GM12878 (cell line): ENCODE measurements at regions not wholly inside any gene's neighbourhood (a gene's known extent, or its start where the extent isn't known, plus 50 kb on each side); places are given as distances from the start of the nearest gene placed in this dataset.

Experiments used
- ATAC-seq: fragments of 200-7000 bp; cut with Tn5 transposase; 3 replicates; pipeline ENCODE4 v1.9.1; 2020; ENCODE audit warnings: mild to moderate bottlenecking, moderate library complexity
- BruUV-seq: library from RNA; stranded (reverse); fragments of 400-500 nt; replicated peaks from 2 replicates; lab custom pipeline; 2021; lab: Mats Ljungman, UMichigan
- CTCF ChIA-PET: fragments of 300-600 bp; sonication (Branson Sonifier 250); formaldehyde crosslinking; extraction: SDS; loops from one replicate; lab custom pipeline; 2021; ENCODE audit warnings: inconsistent platforms; lab: Yijun Ruan, JAX
- POLR2A ChIA-PET: fragments of 350-600 bp; formaldehyde crosslinking; extraction: SDS; loops from one replicate; lab custom pipeline; 2021; ENCODE audit warnings: inconsistent platforms; lab: Charles Lee
- RAD21 ChIA-PET: fragments of 300-600 bp; sonication (Branson Sonifier 250); formaldehyde crosslinking; loops from one replicate; lab custom pipeline; 2023; ENCODE audit warnings: antibody characterized with exemption; ENCODE audit not compliant: unreplicated experiment; lab: Charles Lee
- SMC1A ChIA-PET: fragments of 300-600 bp; sonication (Branson Sonifier 250); formaldehyde crosslinking; loops from one replicate; lab custom pipeline; 2023; ENCODE audit not compliant: unreplicated experiment, uncharacterized antibody; lab: Charles Lee
- DNase-seq: peaks from one replicate; pipeline ENCODE4 v3.0.0-alpha.2; 2011; ENCODE audit warnings: low read depth, low spot score
- FAIRE-seq: peaks from 3 replicates; lab custom pipeline; 2011; peaks lifted over from hg19 to GRCh38; lab: Jason Lieb, UNC
- H2AFZ ChIP-seq: 2 replicates; pipeline ENCODE4 v1.6.0; 2011; ENCODE audit warnings: low read depth, low read length, control low read depth; ENCODE audit not compliant: control insufficient read depth
- H3K27ac ChIP-seq: 2 replicates; pipeline ENCODE4 v1.5.1; 2011; ENCODE audit warnings: control low read depth; ENCODE audit not compliant: control insufficient read depth, insufficient read depth
- H3K27me3 ChIP-seq, 2 experiments: replicated peaks in 1 of 2; 2 replicates each; pipeline versions ENCODE4 v1.6.0 to v1.6.1; 2011; ENCODE audit warnings: low read length in 1 of 2; ENCODE audit not compliant: control insufficient read depth in 2 of 2, insufficient read depth in 2 of 2
- H3K36me3 ChIP-seq, 2 experiments: 2 replicates each; pipeline ENCODE4 v1.5.1; 2011; ENCODE audit warnings: low read length in 1 of 2; ENCODE audit not compliant: control insufficient read depth in 2 of 2, insufficient read depth in 2 of 2
- H3K4me1 ChIP-seq: 2 replicates; pipeline ENCODE4 v1.6.1; 2011; ENCODE audit warnings: mild to moderate bottlenecking, low read length, moderate library complexity, mixed read lengths; ENCODE audit not compliant: control insufficient read depth, insufficient read depth
- H3K4me2 ChIP-seq: 2 replicates; pipeline ENCODE4 v1.6.0; 2011; ENCODE audit warnings: control low read depth; ENCODE audit not compliant: control insufficient read depth, insufficient read depth
- H3K4me3 ChIP-seq: fragments of 200-600 bp; sonication (generic); 2 replicates; pipeline ENCODE4 v1.5.1; 2016
- H3K79me2 ChIP-seq: 2 replicates; pipeline ENCODE4 v1.6.0; 2011; ENCODE audit warnings: low read length; ENCODE audit not compliant: control insufficient read depth, insufficient read depth
- H3K9ac ChIP-seq: 2 replicates; pipeline ENCODE4 v1.8.0; 2011; ENCODE audit warnings: low read length, control low read depth, mixed read lengths; ENCODE audit not compliant: control insufficient read depth, insufficient read depth
- H3K9me3 ChIP-seq: replicated peaks from 3 replicates; pipeline ENCODE4 v1.5.1; 2011; ENCODE audit warnings: mild to moderate bottlenecking, low read length; ENCODE audit not compliant: control insufficient read depth, insufficient read depth
- H4K20me1 ChIP-seq: 2 replicates; pipeline ENCODE4 v1.6.0; 2011; ENCODE audit not compliant: control insufficient read depth, insufficient read depth
- KDM1A ChIP-seq: fragments of 200-600 bp; sonication (generic); IDR thresholded peaks from 2 replicates; pipeline ENCODE4 v1.6.1; 2016; ENCODE audit warnings: borderline replicate concordance
- MXI1 ChIP-seq: fragments of 150-350 bp; IDR thresholded peaks from 2 replicates; pipeline ENCODE4 v1.6.1; 2011; ENCODE audit warnings: low read depth, mild to moderate bottlenecking, inconsistent platforms, low read length, improper control_type of control experiment
- in situ Hi-C: fragments of 300-500 bp; cut with MboI; formaldehyde crosslinking; loops from 9 replicates; pipeline ENCODE4 v1.14.3; 2018; ENCODE audit warnings: mixed read lengths
- intact Hi-C: fragments of 100-400 bp; cut with micrococcal nuclease; formaldehyde crosslinking; loops from one replicate; pipeline ENCODE4 v1.14.2; 2022; ENCODE audit not compliant: unreplicated experiment
- TF ChIP-seq, protein P1 (sequence below): IDR thresholded peaks from 2 replicates; pipeline ENCODE4 v1.6.1; 2012; ENCODE audit warnings: improper control_type of control experiment, low read depth, low read length; ENCODE audit not compliant: insufficient replicate concordance

DNA sequence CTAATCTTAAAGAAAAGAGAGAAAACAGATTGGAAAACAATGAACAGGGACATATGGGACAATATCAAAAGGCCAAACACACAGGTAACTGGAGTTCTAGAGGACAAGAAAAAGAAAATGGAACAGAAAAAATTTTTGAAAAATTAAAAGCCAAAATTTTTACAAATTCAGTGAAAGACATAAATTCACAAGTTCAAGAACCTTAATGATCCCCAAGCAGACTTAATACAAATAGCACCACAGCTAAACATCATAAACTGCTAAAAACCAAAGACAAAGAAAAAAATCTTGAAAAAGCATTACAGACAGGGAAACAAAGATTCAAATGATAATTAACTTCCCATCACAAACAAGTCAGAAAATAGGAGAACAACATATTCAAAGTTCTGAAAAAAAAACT, 338.5 kb upstream of the SLC30A5 start:
- no peaks in the 10 kb centered on the region for H3K4me1 ChIP-seq
- no peaks in the 10 kb centered on the region for H3K9me3 ChIP-seq
- TF ChIP-seq KDM1A = no peak
- TF ChIP-seq MXI1 = no peak
- TF ChIP-seq, protein P1, sequence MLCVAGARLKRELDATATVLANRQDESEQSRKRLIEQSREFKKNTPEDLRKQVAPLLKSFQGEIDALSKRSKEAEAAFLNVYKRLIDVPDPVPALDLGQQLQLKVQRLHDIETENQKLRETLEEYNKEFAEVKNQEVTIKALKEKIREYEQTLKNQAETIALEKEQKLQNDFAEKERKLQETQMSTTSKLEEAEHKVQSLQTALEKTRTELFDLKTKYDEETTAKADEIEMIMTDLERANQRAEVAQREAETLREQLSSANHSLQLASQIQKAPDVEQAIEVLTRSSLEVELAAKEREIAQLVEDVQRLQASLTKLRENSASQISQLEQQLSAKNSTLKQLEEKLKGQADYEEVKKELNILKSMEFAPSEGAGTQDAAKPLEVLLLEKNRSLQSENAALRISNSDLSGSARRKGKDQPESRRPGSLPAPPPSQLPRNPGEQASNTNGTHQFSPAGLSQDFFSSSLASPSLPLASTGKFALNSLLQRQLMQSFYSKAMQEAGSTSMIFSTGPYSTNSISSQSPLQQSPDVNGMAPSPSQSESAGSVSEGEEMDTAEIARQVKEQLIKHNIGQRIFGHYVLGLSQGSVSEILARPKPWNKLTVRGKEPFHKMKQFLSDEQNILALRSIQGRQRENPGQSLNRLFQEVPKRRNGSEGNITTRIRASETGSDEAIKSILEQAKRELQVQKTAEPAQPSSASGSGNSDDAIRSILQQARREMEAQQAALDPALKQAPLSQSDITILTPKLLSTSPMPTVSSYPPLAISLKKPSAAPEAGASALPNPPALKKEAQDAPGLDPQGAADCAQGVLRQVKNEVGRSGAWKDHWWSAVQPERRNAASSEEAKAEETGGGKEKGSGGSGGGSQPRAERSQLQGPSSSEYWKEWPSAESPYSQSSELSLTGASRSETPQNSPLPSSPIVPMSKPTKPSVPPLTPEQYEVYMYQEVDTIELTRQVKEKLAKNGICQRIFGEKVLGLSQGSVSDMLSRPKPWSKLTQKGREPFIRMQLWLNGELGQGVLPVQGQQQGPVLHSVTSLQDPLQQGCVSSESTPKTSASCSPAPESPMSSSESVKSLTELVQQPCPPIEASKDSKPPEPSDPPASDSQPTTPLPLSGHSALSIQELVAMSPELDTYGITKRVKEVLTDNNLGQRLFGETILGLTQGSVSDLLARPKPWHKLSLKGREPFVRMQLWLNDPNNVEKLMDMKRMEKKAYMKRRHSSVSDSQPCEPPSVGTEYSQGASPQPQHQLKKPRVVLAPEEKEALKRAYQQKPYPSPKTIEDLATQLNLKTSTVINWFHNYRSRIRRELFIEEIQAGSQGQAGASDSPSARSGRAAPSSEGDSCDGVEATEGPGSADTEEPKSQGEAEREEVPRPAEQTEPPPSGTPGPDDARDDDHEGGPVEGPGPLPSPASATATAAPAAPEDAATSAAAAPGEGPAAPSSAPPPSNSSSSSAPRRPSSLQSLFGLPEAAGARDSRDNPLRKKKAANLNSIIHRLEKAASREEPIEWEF = no peak
- H2AFZ ChIP-seq = no peak overlapping the region
- no peaks in the 10 kb centered on the region for H3K36me3 ChIP-seq
- RAD21 ChIA-PET = no interaction called here
- BruUV-seq = no TSS peak
- POLR2A ChIA-PET = no interaction called here
- no peaks in the 10 kb centered on the region for H3K79me2 ChIP-seq
- H3K9ac ChIP-seq = no peak overlapping the region
- no peaks in the 10 kb centered on the region; a peak in 1 of 4 replicates for H3K27me3 ChIP-seq
- FAIRE-seq (no peak), ATAC-seq (no peak), DNase-seq (no peak)
- H3K4me3 ChIP-seq = no peak overlapping the region
- intact Hi-C loops (no loop called here), in situ Hi-C loops (no loop called here)
- no peaks in the 10 kb centered on the region for H4K20me1 ChIP-seq
- CTCF ChIA-PET = no interaction called here
- H3K4me2 ChIP-seq = no peak overlapping the region
- SMC1A ChIA-PET = no interaction called here
- no peak overlapping the region for H3K27ac ChIP-seq
